Mucosa of descending colon (tissue), 3 donors: ENCODE measurements at regions not wholly inside any gene's neighbourhood (a gene's known extent, or its start where the extent isn't known, plus 50 kb on each side); places are given as distances from the start of the nearest gene placed in this dataset.

Experiments used
- ATAC-seq: fragments of 200-7000 bp; cut with Tn5 transposase; one replicate; pipeline ENCODE4 v1.9.1; 2020; ENCODE audit warnings: mild to moderate bottlenecking, moderate library complexity
- DNase-seq, 3 donors: peaks; one replicate each; pipeline ENCODE4 v3.0.0-alpha.2; 2020
- H3K36me3 ChIP-seq: fragments of 200-600 bp; one replicate; pipeline ENCODE4 v1.8.0; 2021; ENCODE audit warnings: low read depth, mild to moderate bottlenecking
- H3K4me1 ChIP-seq: fragments of 200-600 bp; one replicate; pipeline ENCODE4 v1.8.0; 2021; ENCODE audit warnings: low read depth, mild to moderate bottlenecking
- H3K4me3 ChIP-seq: fragments of 200-600 bp; one replicate; pipeline ENCODE4 v1.8.0; 2021; ENCODE audit warnings: mild to moderate bottlenecking
- H3K9me3 ChIP-seq: fragments of 200-600 bp; one replicate; pipeline ENCODE4 v1.8.0; 2021; ENCODE audit warnings: mild to moderate bottlenecking
- CTCF ChIP-seq: fragments of 200-600 bp; IDR thresholded peaks from one replicate; pipeline ENCODE4 v1.8.0; 2022; ENCODE audit warnings: antibody characterized with exemption, mild to moderate bottlenecking
- intact Hi-C, 2 donors: fragments of 100-400 bp; cut with DNase I in 1 of 2; cut with micrococcal nuclease in 1 of 2; formaldehyde crosslinking; loops; one replicate each; pipeline versions ENCODE4 v1.11.0 to v1.11.1; 2022; cut with DNase I, micrococcal nuclease
- donor health status: DM: no; HTN: no; CAD: no; lungs with moderate emphysema.
- donor health status: DM: no; HTN: no; CAD: no.
- donor health status: DM: no; HTN: yes; CAD: no.

- Histone ChIP-seq H3K9me3 (no peaks in the 10 kb centered on the region), H3K4me1 (no peaks in the 10 kb centered on the region), H3K4me3 (no peak overlapping the region), H3K36me3 (no peaks in the 10 kb centered on the region)
- DNase-seq: no peak
- TF ChIP-seq CTCF: no peak
- no peak for ATAC-seq
- intact Hi-C loops: no loop called here
These were observed 60.8 kb upstream of the CTSC start for GRCh38 chr11:88398372-88398771.

- H3K9me3 ChIP-seq: no peaks in the 10 kb centered on the region
- DNase-seq: no peak
- no peaks in the 10 kb centered on the region for H3K36me3 ChIP-seq
- TF ChIP-seq CTCF: no peak
- no peaks in the 10 kb centered on the region for H3K4me1 ChIP-seq
- ATAC-seq: no peak
- intact Hi-C loops: no loop called here
- no peak overlapping the region for H3K4me3 ChIP-seq
These were observed 52.7 kb upstream of the CTSC start for GRCh38 chr11:88390254-88390653.

GRCh38 chr11:88387957-88388356 lies 50.4 kb upstream of the CTSC start:
- Histone ChIP-seq H3K4me1 (no peaks in the 10 kb centered on the region), H3K9me3 (no peaks in the 10 kb centered on the region), H3K36me3 (no peaks in the 10 kb centered on the region), H3K4me3 (no peak overlapping the region)
- intact Hi-C loops: no loop called here
- ATAC-seq: no peak
- no peak for DNase-seq
- no peak for TF ChIP-seq CTCF
